ENCODE measurements at regions not wholly inside any gene's neighbourhood (a gene's known extent, or its start where the extent isn't known, plus 50 kb on each side); places are given as distances from the start of the nearest gene placed in this dataset.
"Not testable (repeated sequence)": the region's sequence is repeated elsewhere in the genome, so short reads cannot be mapped to it uniquely, and the experiment has no call there.

DNA sequence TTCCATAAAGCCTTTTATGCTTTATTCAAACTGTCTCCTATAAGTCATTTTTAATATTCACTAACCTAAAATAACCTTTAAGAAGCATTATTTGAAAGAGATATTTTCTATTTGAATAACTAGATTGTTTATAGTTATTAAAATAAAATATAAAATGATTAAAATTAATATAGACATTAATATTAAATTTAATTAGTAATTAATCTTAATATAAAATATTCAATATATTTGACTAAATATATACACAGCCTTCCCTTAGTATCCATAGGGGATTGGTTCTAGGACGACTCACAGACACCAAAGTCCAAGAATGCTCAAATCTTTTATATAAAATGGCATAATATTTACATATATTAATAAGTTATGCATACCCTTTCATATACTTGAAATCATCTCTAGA lies 1014.1 kb downstream of the TBL1XR1 start:
- no peak for DNase-seq (ENCODE audit: low read depth)

DNA sequence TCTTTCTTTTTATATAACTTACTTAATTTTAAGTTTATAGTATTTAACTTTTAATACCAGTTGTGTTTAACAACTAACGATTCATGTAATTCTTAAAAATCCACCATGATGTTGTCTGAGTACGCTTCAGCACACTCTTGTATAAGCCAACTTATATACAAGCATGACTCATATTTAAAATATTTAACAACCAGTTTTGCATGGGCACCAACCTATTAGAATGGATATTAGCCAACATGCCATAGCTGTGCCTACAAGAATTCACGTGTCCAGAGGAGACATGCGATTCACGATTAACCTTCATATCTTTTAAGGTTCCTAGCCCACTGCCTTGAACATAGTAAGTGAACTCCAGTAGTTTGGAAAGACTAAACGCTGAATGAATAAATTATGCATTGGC lies 1023.2 kb downstream of the TBL1XR1 start:
- DNase-seq (ENCODE audit: low read depth), result no peak

DNA sequence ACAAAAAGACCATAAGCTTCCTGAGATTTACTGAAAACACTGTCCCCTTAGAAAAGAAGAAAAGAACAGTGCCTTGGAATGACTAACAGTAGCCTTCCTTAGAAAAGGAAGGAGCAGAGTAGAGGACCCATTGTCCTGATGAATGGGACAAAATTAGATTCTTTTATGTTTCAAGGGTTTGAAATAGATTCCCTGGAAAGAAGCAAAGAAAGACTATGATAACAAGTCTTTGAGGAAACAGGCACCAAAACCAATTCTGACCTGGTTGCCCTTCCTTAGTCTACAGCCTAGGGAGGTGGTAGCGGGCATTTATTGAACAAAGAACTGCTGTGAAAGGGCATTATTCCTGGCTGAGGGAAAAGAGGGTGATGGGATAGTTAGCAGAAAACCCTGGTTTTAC lies 1024.8 kb downstream of the TBL1XR1 start:
- no peak for DNase-seq (ENCODE audit: low read depth)

DNA sequence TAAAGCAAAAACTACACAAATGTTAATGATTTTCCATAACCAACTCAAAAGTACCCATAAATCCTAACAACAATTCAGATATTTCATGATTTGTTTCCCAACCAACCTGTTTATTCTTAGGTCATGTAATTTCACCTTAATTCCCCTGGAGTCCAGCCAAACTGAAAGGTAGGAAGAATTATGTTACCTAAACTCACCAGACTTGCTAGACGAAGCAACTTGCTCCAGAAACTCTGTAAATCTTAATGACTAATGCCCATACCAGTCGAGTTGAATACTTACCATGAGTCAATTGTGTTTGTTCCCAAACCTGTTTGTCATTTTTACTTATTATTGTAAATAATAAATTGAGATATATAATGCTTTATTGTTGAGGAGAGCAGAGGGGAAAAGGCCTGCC lies 1030.0 kb downstream of the TBL1XR1 start:
- DNase-seq (ENCODE audit: low read depth), result no peak

DNA sequence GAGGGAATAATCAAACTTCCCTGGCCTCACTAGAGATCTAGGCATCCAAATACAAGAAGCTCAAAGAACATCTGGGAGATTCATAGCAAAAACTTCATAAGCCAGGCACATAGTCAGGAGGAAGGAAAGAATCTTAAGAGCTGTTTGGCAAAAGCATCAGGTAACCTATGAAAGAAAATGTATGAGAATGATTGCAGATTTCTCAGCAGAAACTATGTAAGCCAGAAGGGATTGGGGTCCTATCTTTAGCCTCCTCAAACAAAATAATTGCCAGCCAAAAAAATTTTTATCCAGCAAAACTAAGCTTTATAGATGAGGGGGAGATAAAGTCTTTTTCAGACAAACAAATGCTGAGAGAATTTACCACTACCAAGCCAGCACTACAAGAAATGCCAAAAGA lies 1036.3 kb downstream of the TBL1XR1 start:
- DNase-seq (ENCODE audit: low read depth), result no peak

DNA sequence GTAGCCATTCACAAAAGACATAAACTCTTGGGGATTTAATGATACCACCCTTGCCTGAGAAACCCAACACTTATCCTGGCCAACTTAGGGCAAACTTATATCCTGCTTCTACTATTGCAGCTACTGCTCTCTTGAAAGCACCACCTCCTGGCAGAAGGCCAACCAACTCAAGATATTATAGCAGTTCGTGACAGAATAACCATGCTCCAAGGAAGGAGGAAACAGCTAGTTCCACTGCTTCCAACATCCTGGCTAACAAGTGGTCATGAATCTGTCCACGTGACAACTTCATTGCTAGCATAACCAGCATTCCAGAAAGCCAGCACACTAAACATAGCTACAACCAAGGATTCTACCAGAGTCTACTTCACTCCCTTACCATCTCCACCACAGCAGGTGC lies 1037.5 kb downstream of the TBL1XR1 start:
- DNase-seq (ENCODE audit: low read depth), result peak; percentile 16

DNA sequence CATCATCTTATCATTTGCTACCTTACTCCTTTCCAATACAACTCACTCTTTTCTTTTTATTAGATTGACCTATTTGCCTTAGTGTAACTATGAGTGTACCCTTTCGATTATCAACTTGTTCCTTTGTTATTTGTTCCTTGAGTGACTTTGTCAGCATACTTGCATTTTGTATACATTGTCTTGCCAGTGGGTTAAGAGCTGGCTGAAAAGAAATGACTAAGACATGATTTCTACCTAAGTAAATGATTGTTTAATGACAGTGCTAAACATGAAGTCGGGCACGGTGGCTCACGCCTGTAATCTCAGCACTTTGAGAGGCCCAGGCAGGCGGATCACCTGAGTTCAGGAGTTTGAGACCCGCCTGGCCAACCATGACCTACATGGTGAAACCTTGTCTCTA lies 1042.3 kb downstream of the TBL1XR1 start:
- no peak for DNase-seq (ENCODE audit: low read depth)

DNA sequence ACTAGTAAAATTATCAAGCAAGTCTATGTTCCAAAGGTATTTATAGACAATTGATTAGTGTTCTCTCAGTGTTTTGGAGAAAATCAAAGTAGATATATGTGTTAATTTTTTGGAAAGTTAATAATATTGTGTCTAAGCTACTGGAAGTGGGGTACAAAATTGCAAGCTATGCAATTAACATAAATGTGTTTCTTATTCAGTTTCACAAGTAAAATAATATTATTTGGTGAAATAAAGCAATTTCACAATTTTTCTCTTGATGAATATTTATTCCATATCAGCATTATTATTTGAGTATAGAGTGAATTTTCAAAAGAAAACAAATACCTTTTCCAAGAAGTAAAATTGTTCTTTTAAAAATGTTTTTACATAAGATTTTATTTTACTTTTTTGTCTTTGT lies 1047.7 kb downstream of the TBL1XR1 start:
- DNase-seq (ENCODE audit: low read depth), result no peak

DNA sequence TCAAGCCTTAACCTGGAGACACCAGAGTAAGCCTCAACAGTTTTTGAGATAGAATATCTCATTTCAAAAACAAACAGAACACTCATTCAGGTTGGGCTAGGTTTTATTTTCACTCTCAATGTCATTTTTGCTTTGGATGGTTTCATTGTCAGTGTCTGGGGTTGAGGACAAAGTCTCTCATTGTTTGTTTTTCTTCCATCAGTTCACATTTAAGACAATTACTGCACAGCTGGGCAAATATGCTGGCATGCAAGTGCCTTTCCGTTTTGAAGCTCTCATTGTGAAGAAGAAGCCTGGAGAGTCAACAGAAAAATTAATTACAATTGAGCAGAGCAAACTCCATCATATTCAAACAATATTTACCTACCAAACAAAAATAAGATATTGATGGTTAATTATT lies 1050.0 kb downstream of the TBL1XR1 start:
- no peak for DNase-seq (ENCODE audit: low read depth)

DNA sequence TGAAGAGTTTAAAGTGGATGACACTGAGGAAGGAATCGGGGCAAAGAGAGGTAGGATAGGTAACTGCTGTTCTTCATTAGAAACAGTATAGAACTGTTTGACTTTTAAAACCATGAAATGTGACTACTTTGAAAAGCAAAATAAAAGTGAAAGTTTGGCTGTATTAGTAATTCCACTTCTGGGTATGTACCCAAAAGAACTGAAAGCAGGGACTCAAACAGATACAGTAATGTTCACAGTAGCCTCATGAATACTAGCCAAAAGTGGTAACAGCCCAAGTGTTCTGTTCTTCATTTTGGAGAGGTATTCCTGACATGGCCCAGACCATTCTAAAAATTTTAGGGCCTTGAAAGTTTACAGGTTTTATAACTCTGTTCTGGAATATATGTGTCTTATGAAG lies 1055.4 kb downstream of the TBL1XR1 start:
- no peak for DNase-seq (ENCODE audit: low read depth)

DNA sequence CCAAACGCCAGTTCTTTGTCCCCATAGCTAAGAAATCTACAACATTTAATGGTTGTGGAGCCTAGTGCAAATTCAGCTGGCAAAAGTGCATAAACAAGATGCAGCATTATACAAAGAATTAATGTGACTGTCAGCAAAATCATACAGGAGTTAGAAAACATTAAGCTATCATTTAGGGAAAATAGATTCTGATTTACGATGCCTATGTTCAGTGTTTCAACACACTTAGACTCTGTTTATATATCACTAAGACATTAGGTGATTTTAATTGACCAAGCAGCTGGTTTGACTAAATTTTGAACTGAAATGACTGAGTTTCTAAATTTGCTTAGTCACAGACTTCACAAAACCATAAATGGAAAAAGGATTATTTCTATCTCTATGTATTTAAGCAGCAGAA lies 1076.8 kb downstream of the TBL1XR1 start:
- peak; percentile 5 for DNase-seq (ENCODE audit: low read depth)

DNA sequence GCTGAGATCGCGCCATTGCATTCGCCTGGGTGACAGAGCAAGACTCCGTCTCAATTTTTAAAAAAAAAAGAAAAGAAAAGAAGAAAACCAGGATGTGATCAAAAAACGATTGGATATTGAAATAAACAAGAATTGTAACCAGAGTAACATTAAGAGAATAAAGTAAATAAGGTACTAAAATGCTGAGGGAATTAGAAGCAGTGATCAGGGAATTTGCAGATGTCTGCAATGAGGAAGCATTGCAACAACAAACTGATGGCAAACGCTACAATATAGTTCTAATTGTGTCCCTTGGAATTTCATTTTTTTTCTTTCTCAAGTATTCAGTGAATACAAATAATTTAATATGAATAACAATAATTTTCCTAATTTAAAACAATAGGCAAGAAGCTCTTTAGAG lies 1077.5 kb downstream of the TBL1XR1 start:
- DNase-seq (ENCODE audit: low read depth), result no peak

DNA sequence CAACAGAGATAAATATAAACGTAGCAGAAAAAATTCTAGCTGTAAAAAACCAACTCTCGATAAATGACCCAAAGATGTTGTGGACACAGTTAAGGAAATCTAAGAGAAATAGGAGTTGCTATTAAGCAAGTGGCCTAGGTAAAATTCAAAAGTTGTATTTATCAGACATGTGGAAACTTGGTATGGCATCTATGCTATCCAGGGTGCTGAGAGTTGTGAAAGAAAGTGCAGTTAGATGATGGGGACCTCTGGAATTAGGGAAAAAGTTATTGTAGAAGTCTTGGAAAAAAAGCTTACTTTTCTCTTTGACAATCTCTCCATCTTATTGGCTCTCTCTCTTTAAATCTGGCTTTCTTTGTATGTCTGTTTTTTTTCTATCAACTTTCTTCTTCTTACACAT lies 1090.9 kb downstream of the TBL1XR1 start:
- DNase-seq (ENCODE audit: low read depth), result no peak

DNA sequence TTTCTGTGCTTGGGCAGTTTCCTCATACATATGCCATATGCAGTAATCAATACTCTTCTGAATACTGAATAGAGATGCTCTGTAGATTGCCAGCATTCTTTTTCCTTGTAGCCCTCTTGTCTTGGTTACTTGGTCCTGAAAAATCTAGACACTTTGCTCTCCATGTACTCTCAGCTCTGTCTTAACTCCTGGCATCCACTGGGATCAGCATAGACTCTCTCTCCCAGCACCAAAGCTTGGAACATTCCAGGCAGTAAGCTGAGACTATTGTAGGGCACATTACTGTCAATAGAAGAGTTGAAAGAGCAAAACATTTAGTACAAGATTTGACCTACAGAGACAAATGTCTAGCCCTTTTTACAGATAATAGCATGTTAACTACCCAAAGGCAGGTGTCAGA lies 1100.3 kb downstream of the TBL1XR1 start:
- DNase-seq (ENCODE audit: low read depth), result no peak

DNA sequence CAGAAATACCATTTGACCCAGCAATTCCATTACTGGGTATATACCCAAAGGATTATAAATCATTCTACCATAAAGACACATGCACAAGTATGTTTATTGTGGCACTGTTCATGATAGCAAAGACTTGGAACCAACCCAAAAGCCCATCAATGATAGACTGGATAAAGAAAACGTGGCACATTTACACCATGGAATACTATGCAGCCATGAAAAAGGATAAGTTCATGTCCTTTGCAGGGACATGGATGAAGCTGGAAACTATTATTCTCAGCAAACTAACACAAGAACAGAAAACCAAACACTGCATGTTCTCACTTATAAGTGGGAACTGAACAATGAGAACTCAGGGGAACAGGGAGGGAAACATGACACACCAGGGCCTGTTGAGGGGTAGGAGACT lies 1103.4 kb downstream of the TBL1XR1 start:
- DNase-seq (ENCODE audit: low read depth), result not testable (repeated sequence)

DNA sequence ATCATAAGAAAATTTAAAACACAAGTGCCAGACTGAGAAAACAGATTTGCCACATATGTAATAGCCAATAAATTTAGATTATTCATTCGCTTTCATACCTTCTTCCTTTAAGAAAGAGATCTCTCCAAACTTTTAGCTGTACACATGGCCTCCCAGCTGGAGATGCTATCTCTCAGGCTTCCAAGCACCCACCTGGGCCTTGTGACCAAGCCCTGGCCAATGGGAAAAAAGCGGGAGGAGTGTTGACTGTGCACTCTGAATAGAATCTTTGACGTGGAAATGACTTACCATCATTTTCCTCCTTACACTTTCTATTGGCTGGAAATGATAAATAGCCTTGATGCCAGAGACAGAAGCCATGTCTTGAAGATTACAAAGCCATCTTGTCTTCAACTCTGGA lies 1106.6 kb downstream of the TBL1XR1 start:
- no peak for DNase-seq (ENCODE audit: low read depth)

DNA sequence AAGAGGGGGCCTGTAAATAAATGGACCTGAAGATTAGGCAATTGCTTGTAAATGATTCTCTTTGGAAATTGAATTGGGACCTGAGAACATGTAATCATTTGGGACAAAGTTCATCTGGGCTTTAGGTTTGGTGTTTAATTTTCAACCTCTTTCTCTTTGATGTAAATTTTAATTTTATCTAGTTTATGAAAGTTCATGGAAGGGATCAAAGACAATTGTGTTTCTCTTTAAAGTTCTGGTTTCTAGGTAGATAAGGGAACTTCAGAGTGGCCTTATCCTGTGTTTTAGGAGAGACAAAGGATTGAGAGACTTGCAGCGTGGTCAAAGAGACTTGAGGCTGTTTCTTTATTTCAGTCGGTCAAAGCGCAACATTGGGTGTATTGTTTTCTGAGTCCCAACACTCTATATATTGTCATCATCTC lies 1108.3 kb downstream of the TBL1XR1 start:
- no peak for DNase-seq (ENCODE audit: low read depth)

DNA sequence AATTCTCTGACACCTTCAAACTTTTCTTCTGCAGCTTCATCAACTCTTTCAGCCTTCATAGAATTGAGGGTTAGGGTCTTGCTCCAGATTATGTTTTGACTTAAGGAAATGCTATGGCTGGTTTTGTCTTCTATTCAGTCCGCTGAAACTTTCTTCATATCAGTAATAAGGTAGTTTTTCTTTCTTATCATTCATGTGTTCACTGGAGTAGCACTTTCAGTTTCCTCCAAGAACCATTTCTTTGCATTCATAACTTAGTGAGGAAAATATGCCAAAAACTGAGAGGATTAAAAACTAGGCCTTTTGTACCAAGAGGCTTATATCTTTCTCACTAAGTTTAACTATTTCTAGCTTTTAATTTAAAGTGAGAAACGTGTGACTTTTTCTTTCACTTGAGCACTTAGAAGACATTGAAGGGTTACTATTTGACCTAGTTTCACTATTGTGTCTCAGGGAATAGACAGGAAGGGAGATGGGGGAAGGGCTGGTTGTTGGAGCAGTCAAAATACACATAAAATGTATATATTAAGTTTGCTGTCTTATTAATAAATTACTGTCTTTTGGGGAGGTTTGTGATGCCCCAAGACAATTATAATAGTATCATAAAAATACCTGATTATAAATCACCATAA lies 1110.1 kb downstream of the TBL1XR1 start:
- no peak for DNase-seq (ENCODE audit: low read depth)

DNA sequence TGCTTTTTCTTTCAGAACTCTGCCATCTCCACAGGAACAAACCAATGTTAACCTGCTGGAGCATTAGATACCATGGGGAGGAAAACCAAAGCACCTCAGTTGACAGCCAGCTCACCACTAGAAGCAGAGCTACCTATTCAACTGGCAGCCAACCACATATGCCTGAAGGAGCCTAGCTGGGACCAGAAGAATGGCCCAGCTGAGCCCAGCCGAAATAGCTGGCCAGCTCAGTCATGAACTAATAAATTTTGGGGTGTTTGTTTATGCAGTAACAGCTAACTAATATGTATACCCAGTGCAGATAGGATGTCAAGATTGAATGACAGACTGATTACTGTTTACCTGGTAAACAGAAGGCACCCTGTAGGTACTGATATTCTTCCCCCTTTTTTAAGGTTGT lies 1117.5 kb downstream of the TBL1XR1 start:
- DNase-seq (ENCODE audit: low read depth), result no peak

DNA sequence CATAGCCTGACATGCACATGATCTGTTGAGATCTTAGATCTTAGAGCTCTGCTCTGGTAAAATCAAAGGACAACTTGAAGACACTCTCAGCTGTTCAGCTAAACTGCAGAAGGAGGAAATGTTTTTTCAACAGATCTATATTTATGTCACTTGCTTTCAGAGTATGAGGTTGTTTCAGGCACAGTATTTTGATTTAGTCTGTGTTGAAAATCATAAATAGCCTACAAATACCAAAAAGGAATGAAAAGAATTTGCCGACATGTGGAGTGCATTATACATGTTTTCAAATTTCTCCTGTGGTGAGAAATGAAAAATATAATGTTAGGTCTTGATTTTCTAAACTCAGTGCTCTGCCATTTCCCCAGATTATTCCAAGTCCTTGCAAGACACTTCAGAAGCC lies 1118.4 kb downstream of the TBL1XR1 start:
- peak; percentile 34 for DNase-seq (ENCODE audit: low read depth)

DNA sequence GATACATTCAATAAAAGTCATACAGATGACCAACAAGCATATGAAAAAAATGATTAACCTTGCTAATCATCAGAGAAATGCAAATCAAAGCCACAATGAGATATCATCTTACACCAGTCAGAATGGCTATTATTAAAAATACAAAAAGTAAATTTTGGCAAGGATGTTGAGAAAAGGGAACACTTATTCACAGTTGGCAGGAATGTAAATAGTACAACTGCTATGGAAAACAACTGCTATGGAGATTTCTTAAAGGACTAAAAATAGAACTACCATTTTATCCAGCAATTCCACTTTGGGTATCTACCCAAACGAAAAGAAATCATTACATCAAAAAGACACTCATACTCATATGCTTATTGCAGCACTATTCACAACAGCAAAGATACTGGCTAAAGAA lies 1121.8 kb downstream of the TBL1XR1 start:
- DNase-seq (ENCODE audit: low read depth), result no peak

DNA sequence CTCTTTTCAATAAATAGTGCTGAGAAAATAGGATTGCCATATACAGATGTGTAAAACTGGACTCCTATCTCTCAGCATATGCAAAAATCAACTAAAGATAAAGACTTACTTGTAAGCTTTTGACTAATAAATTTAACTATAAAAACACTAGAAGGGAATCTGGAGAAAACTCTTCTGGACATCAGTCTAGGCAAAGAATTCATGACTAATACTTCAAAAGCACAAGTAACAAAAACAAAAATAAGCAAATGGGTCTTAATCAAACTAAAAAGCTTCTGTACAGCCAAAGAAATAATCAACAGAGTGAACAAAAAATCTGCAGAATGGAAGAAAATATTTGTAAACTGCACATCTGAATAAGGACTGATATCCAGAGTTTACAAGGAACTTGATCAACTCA lies 1122.2 kb downstream of the TBL1XR1 start:
- DNase-seq (ENCODE audit: low read depth), result no peak

DNA sequence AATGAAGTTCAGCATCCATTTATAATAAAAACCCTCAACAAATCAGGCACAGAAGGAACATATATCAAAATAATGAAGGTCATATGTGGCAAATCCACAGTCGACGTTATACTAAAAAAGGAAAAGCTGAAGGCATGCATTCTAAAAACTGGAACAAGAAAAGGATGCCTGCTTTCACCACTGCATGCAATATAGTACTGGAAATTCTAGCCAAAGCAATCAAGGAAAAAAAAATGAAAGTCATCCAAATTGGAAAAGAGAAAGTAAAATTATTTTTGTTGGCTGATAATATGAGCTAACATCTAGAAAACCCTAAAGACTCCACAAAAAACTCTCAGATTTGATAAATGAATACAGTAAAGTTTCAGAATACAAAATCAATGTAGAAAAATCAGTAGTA lies 1123.2 kb downstream of the TBL1XR1 start:
- no peak for DNase-seq (ENCODE audit: low read depth)

DNA sequence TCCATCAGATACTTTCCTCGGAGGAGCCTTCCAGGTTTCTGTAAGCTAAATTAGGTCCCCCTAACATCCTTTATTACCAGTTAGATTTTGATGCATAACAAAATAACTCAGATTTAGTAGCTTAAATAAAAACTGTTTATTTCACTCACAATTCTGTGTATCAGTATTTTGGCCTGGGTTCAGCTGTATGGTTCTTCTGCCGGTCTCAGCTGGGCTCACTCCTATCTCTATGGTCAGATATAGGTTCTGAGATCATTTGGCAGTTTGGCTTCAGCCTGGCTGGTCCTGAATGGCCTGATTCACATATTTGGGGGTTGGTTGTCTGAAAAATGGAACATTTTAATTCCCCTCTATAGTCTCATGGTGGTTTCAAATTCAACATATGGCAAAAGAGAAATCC lies 1125.3 kb downstream of the TBL1XR1 start:
- DNase-seq (ENCODE audit: low read depth), result no peak

DNA sequence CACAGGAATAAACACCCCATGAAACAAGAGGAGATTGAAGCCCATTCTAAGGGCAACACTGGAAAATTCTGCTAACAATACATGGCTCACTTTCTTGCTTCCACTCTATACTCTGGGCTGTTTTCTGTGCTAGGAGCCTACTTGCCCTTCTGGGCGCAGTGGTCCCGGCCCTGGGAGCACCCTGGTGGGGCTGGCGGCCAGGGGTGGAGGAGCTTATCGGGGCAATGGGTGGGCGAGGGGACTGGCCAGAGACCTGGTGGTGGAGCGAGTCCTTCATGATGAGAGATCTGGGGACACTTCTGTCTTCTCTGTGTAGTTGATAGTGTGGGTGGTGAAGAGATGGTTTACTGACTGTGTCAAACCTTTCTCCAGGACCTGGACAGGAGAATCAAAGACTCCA lies 1128.5 kb downstream of the TBL1XR1 start:
- DNase-seq (ENCODE audit: low read depth), result no peak
